ENCODE measurements at regions not wholly inside any gene's neighbourhood (a gene's known extent, or its start where the extent isn't known, plus 50 kb on each side); places are given as distances from the start of the nearest gene placed in this dataset.

- intact Hi-C loops (cut with DNase I) = loop anchor here in 2 of 10 donors (5.0 to 10.0 kb wide), 2 partner anchors 195 to 363 kb away; no protein-coding TSS in a partner anchor
- peaks cover 0 to 23% (median 5%) of the 10 kb centered on the region in 7 donors for H3K27me3 ChIP-seq
- no peak overlapping the region for H3K27ac ChIP-seq
- DNase-seq (peak; percentile 84 to 85), ATAC-seq (peak; percentile 86 to 97 (median 92))
- H3K36me3 ChIP-seq = no peaks in the 10 kb centered on the region
- no peaks in the 10 kb centered on the region for H3K9me3 ChIP-seq
- peaks cover 0 to 12% (median 7%) of the 10 kb centered on the region in 9 donors for H3K4me1 ChIP-seq
- H3K4me3 ChIP-seq = peak overlapping the region in 3 of 10 donors; percentile 16 to 20 (median 20)
- 10 to 14% methylated on average over 25 of the region's 25 CpGs for WGBS, 2 donors
- TF ChIP-seq CTCF (IDR thresholded peaks at IDR 0.05) = peak; percentile 75 to 94 (median 91)
Measured at GRCh38 chr11:76721755-76722677, 51.5 kb upstream of the LRRC32 start.

- 58 to 61% methylated on average over 2 of the region's 2 CpGs for WGBS, 2 donors
- Histone ChIP-seq H3K4me1 (peaks cover 0 to 12% (median 7%) of the 10 kb centered on the region in 9 donors), H3K36me3 (no peaks in the 10 kb centered on the region), H3K4me3 (no peak overlapping the region), H3K9me3 (no peaks in the 10 kb centered on the region), H3K27me3 (peaks cover 0 to 23% (median 5%) of the 10 kb centered on the region in 7 donors), H3K27ac (no peak overlapping the region)
- ATAC-seq (no peak), DNase-seq (no peak)
- TF ChIP-seq CTCF (IDR thresholded peaks at IDR 0.05) = no peak
- intact Hi-C loops (cut with DNase I) = loop anchor here in 3 of 10 donors (1.0 to 10.0 kb wide), 3 partner anchors 194 to 368 kb away; no protein-coding TSS in a partner anchor
Measured at GRCh38 chr11:76723142-76723541, 52.6 kb upstream of the LRRC32 start.

GRCh38 chr11:76723548-76723947 lies 53.0 kb upstream of the LRRC32 start:
- DNase-seq (no peak), ATAC-seq (no peak)
- H3K36me3 ChIP-seq = no peaks in the 10 kb centered on the region
- peaks cover 0 to 12% (median 7%) of the 10 kb centered on the region in 9 donors for H3K4me1 ChIP-seq
- H3K27ac ChIP-seq = no peak overlapping the region
- peaks cover 0 to 23% (median 5%) of the 10 kb centered on the region in 7 donors for H3K27me3 ChIP-seq
- 63 to 71% methylated on average over 1 of the region's 1 CpG for WGBS, 2 donors
- H3K9me3 ChIP-seq = no peaks in the 10 kb centered on the region
- no peak overlapping the region for H3K4me3 ChIP-seq
- intact Hi-C loops (cut with DNase I) = loop anchor here in 3 of 10 donors (1.0 to 10.0 kb wide), 3 partner anchors 194 to 368 kb away; no protein-coding TSS in a partner anchor
- no peak for TF ChIP-seq CTCF (IDR thresholded peaks at IDR 0.05)

- ATAC-seq (no peak), DNase-seq (no peak)
- no peak overlapping the region for H3K27ac ChIP-seq
- H3K4me1 ChIP-seq = peaks cover 0 to 12% (median 7%) of the 10 kb centered on the region in 9 donors
- TF ChIP-seq CTCF (IDR thresholded peaks at IDR 0.05) = no peak
- no peaks in the 10 kb centered on the region for H3K36me3 ChIP-seq
- intact Hi-C loops (cut with DNase I) = loop anchor here in 2 of 10 donors (5.0 to 10.0 kb wide), 2 partner anchors 193 to 361 kb away; no protein-coding TSS in a partner anchor
- no peak overlapping the region for H3K4me3 ChIP-seq
- H3K9me3 ChIP-seq = no peaks in the 10 kb centered on the region
- H3K27me3 ChIP-seq = peaks cover 0 to 23% (median 5%) of the 10 kb centered on the region in 7 donors
- 39 to 52% methylated on average over 3 of the region's 3 CpGs for WGBS, 2 donors
Measured at GRCh38 chr11:76724171-76724768, 53.7 kb upstream of the LRRC32 start.
